ENCODE measurements at regions not wholly inside any gene's neighbourhood (a gene's known extent, or its start where the extent isn't known, plus 50 kb on each side); places are given as distances from the start of the nearest gene placed in this dataset.

DNA sequence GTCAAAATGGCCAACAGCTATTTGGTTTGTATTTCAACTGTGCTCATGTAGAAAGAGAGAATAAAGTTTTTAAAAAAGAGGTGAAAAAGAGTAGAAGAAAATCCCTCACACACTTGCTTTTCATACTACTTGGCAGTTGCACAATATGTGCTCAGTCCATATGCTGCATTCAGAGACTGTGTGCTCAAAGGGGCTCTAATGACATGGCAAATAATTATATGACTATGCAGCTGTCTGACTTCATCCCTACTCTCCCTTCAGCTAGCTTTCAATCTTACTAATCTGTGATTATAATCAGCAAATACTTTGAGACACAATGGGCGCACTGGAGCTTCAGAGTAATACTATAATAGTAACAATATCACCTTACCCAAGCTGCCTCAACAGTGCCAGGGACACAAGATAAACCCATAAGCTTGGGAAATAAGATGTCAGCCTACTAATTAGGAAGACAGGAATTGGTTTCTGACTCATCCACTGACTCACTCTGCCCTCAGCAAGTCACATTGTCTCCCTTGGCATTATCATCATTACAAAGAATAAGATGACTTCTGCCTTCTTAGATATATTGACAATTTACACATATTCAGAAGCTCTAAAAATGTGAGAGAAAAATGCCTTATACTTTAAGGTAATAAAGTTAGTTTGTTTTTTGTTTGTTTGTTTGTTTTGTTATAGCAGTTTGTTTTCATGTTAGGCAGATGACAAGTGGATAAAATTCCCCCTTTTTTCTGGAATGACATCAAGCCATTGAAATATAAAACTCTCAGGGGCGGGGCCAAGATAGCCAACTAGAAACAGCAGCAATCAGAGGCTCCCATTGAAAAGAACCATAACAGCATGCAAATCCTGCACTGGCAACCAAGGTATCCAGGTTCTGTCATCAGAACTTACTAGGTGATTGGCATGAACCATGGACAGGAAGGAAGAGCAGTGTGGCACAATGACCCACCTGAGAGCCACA is 311.6 kb downstream of the FAM133A start:
- Histone ChIP-seq H3K4me1 (no peaks in the 10 kb centered on the region), H3K27me3 (peaks cover 0 to 15% of the 10 kb centered on the region in 2 donors), H3K4me3 (no peak overlapping the region), H3K36me3 (no peaks in the 10 kb centered on the region), H3K27ac (no peak overlapping the region), H3K9me3 (peaks cover 0 to 4% of the 10 kb centered on the region in 2 donors)
- TF ChIP-seq, protein P1, sequence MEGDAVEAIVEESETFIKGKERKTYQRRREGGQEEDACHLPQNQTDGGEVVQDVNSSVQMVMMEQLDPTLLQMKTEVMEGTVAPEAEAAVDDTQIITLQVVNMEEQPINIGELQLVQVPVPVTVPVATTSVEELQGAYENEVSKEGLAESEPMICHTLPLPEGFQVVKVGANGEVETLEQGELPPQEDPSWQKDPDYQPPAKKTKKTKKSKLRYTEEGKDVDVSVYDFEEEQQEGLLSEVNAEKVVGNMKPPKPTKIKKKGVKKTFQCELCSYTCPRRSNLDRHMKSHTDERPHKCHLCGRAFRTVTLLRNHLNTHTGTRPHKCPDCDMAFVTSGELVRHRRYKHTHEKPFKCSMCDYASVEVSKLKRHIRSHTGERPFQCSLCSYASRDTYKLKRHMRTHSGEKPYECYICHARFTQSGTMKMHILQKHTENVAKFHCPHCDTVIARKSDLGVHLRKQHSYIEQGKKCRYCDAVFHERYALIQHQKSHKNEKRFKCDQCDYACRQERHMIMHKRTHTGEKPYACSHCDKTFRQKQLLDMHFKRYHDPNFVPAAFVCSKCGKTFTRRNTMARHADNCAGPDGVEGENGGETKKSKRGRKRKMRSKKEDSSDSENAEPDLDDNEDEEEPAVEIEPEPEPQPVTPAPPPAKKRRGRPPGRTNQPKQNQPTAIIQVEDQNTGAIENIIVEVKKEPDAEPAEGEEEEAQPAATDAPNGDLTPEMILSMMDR (IDR thresholded peaks at IDR 0.05) = no peak
- no peak for TF ChIP-seq POLR2A (IDR thresholded peaks at IDR 0.05)
- TF ChIP-seq POLR2AphosphoS5 (IDR thresholded peaks at IDR 0.05) = no peak
- intact Hi-C loops (cut with DNase I; ENCODE audit: low total_unique reads) = no loop called here
- DNase-seq (ENCODE audit: low spot score in 2 of 2) = no peak

Data from breast epithelium (tissue), 4 donors.